Activated B cell treated with CpG ODN at 0.5 μM for 24 hours (primary cell): ENCODE measurements at regions not wholly inside any gene's neighbourhood (a gene's known extent, or its start where the extent isn't known, plus 50 kb on each side); places are given as distances from the start of the nearest gene placed in this dataset.

Experiments used
- ATAC-seq: fragments of 200-7000 bp; cut with Tn5 transposase; one replicate; pipeline ENCODE4 v1.10.0; 2021; ENCODE audit warnings: low read depth, mild to moderate bottlenecking, moderate library complexity
- CTCF ChIA-PET: fragments of 350-600 bp; sonication (Branson Sonifier 250); formaldehyde crosslinking; loops from one replicate; lab custom pipeline; 2021; ENCODE audit warnings: antibody characterized with exemption; lab: Charles Lee
- POLR2A ChIA-PET: fragments of 350-600 bp; sonication (Branson Sonifier 250); formaldehyde crosslinking; loops from one replicate; lab custom pipeline; 2021; ENCODE audit warnings: antibody characterized with exemption; lab: Charles Lee
- DNase-seq: peaks from one replicate; pipeline ENCODE4 v3.0.0; 2022
- H3K27ac Mint-ChIP-seq: one replicate; pipeline ENCODE4 v1.8.0; 2020; ENCODE audit warnings: mixed read lengths
- H3K27me3 Mint-ChIP-seq: one replicate; pipeline ENCODE4 v1.8.0; 2021; ENCODE audit warnings: mixed read lengths
- H3K36me3 Mint-ChIP-seq: one replicate; pipeline ENCODE4 v1.8.0; 2021; ENCODE audit warnings: low read depth, mixed read lengths
- H3K4me1 Mint-ChIP-seq: one replicate; pipeline ENCODE4 v1.8.0; 2021; ENCODE audit warnings: mixed read lengths
- H3K4me3 Mint-ChIP-seq: one replicate; pipeline ENCODE4 v1.8.0; 2020; ENCODE audit warnings: mild to moderate bottlenecking, mixed read lengths
- H3K9me3 Mint-ChIP-seq: one replicate; pipeline ENCODE4 v1.8.0; 2020; ENCODE audit warnings: mixed read lengths
- CTCF ChIP-seq: fragments of 200-600 bp; IDR thresholded peaks from one replicate; pipeline ENCODE4 v1.8.0; 2022; ENCODE audit warnings: antibody characterized with exemption, mild to moderate bottlenecking
- intact Hi-C: fragments of 100-400 bp; cut with micrococcal nuclease; formaldehyde crosslinking; loops from one replicate; pipeline ENCODE4 v1.15.1; 2024

GRCh38 chr5:109923205-109923604, 233.5 kb downstream of the MAN2A1 start:
- CTCF ChIA-PET = no interaction called here
- POLR2A ChIA-PET = no interaction called here
- TF ChIP-seq CTCF = no peak
- no peaks in the 10 kb centered on the region for H3K4me1 Mint-ChIP-seq
- no peak overlapping the region for H3K27ac Mint-ChIP-seq
- no peaks in the 10 kb centered on the region for H3K36me3 Mint-ChIP-seq
- H3K4me3 Mint-ChIP-seq = no peak overlapping the region
- DNase-seq = no peak
- no peak for ATAC-seq
- no peaks in the 10 kb centered on the region for H3K9me3 Mint-ChIP-seq
- H3K27me3 Mint-ChIP-seq = peaks cover 2% of the 10 kb centered on the region
- intact Hi-C loops = no loop called here

- no peak for TF ChIP-seq CTCF
- H3K9me3 Mint-ChIP-seq = no peaks in the 10 kb centered on the region
- H3K36me3 Mint-ChIP-seq = no peaks in the 10 kb centered on the region
- H3K4me1 Mint-ChIP-seq = no peaks in the 10 kb centered on the region
- H3K27me3 Mint-ChIP-seq = peaks cover 7% of the 10 kb centered on the region
- no peak overlapping the region for H3K4me3 Mint-ChIP-seq
- ATAC-seq (no peak), DNase-seq (no peak)
- CTCF ChIA-PET = no interaction called here
- POLR2A ChIA-PET = no interaction called here
- intact Hi-C loops = no loop called here
- H3K27ac Mint-ChIP-seq = no peak overlapping the region
Observed at GRCh38 chr5:109924237-109925107, 234.7 kb downstream of the MAN2A1 start.

GRCh38 chr5:109927639-109928038, 237.9 kb downstream of the MAN2A1 start:
- H3K27ac Mint-ChIP-seq = no peak overlapping the region
- POLR2A ChIA-PET = no interaction called here
- DNase-seq (no peak), ATAC-seq (no peak)
- intact Hi-C loops = no loop called here
- no peaks in the 10 kb centered on the region for H3K9me3 Mint-ChIP-seq
- CTCF ChIA-PET = no interaction called here
- no peaks in the 10 kb centered on the region for H3K4me1 Mint-ChIP-seq
- peaks cover 5% of the 10 kb centered on the region for H3K27me3 Mint-ChIP-seq
- no peak for TF ChIP-seq CTCF
- H3K36me3 Mint-ChIP-seq = no peaks in the 10 kb centered on the region
- no peak overlapping the region for H3K4me3 Mint-ChIP-seq

DNA sequence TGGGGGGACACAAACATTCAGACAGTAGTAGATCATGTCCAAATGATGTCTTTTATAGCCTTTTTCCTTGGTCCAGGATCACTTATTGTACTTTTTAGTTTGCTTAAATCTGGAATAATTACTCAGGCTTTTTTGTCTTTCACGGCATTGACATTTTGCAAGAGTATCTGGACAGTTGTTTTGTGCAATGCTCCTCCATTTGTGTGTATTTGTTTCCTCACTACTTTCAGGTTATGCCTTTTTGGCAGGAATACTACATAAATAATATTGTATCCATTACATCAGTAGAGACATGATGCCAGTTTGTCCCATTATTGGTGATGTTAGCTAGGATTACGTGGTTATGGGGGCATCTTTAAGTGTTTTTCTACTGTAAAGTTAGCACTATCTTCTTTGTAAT, 238.3 kb downstream of the MAN2A1 start:
- DNase-seq = no peak
- no peak for ATAC-seq
- CTCF ChIA-PET = no interaction called here
- POLR2A ChIA-PET = no interaction called here
- no peak overlapping the region for H3K4me3 Mint-ChIP-seq
- intact Hi-C loops = no loop called here
- no peak overlapping the region for H3K27ac Mint-ChIP-seq
- H3K36me3 Mint-ChIP-seq = no peaks in the 10 kb centered on the region
- peaks cover 5% of the 10 kb centered on the region for H3K27me3 Mint-ChIP-seq
- TF ChIP-seq CTCF = no peak
- no peaks in the 10 kb centered on the region for H3K4me1 Mint-ChIP-seq
- H3K9me3 Mint-ChIP-seq = no peaks in the 10 kb centered on the region

DNA sequence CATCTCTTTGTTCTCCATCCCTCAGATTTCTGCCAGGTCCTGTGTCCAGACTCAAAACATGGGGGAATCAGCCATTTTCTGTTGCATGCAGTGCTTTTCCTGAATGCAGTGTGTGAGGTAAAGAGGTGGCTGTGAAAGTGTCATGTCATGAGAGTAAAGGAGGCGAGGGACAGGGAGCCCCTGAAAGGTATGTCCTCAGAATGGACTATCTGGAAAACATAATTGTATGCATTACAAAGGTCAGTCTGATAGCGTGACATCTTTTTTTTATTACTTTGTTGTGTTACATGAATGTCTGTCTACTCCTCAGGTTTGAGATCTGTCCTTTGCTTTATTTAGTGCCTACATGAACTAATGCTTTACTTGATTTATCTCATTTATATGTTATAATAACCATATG, 239.1 kb downstream of the MAN2A1 start:
- Mint-ChIP-seq H3K4me3 (no peak overlapping the region), H3K36me3 (no peaks in the 10 kb centered on the region), H3K27me3 (peaks cover 5% of the 10 kb centered on the region), H3K4me1 (no peaks in the 10 kb centered on the region), H3K9me3 (no peaks in the 10 kb centered on the region), H3K27ac (no peak overlapping the region)
- ChIA-PET CTCF (no interaction called here), POLR2A (no interaction called here)
- no peak for TF ChIP-seq CTCF
- intact Hi-C loops = no loop called here
- no peak for ATAC-seq
- DNase-seq = no peak
